Breast epithelium (tissue), 4 donors: ENCODE measurements at regions not wholly inside any gene's neighbourhood (a gene's known extent, or its start where the extent isn't known, plus 50 kb on each side); places are given as distances from the start of the nearest gene placed in this dataset.

Source experiments
- DNase-seq, 2 donors: peaks; one replicate each; pipeline ENCODE4 v3.0.0-alpha.2; 2019; ENCODE audit warnings: low spot score in 2 of 2
- H3K27ac ChIP-seq, 2 donors: fragments of 200-600 bp; sonication (generic) in 1 of 2; one replicate each; pipeline ENCODE4 v1.5.1; 2016 to 2019; ENCODE audit warnings: mild to moderate bottlenecking in 1 of 2
- H3K27me3 ChIP-seq, 2 donors: fragments of 200-600 bp; sonication (generic) in 1 of 2; one replicate each; pipeline versions ENCODE4 v1.5.1 to v1.6.0; 2017 to 2019; ENCODE audit warnings: control low read depth in 1 of 2, mild to moderate bottlenecking in 1 of 2
- H3K36me3 ChIP-seq: fragments of 200-600 bp; one replicate; pipeline ENCODE4 v1.5.1; 2019
- H3K4me1 ChIP-seq, 2 donors: fragments of 200-600 bp; sonication (generic); one replicate each; pipeline ENCODE4 v1.5.1; 2016 to 2019; ENCODE audit warnings: control low read depth in 1 of 2
- H3K4me3 ChIP-seq, 3 donors: fragments of 200-600 bp; sonication (generic); 1 replicate in 2 of 3; 2 replicates in 1 of 3; pipeline ENCODE4 v1.5.1; 2016 to 2019; ENCODE audit warnings: mild to moderate bottlenecking in 3 of 3, moderate library complexity in 2 of 3
- H3K9me3 ChIP-seq, 2 donors: fragments of 200-600 bp; sonication (generic) in 1 of 2; one replicate each; pipeline ENCODE4 v1.5.1; 2016 to 2019; ENCODE audit warnings: control low read depth in 1 of 2
- POLR2A ChIP-seq: fragments of 450-650 bp; IDR thresholded peaks from one replicate; pipeline ENCODE4 v1.6.1; 2016; ENCODE audit warnings: antibody characterized with exemption, mild to moderate bottlenecking, moderate library complexity
- POLR2AphosphoS5 ChIP-seq, 3 donors: sonication (generic); formaldehyde crosslinking; IDR thresholded peaks; one replicate each; pipeline ENCODE4 v1.6.1; 2017; ENCODE audit warnings: antibody characterized with exemption in 3 of 3
- intact Hi-C: fragments of 100-400 bp; cut with DNase I; formaldehyde crosslinking; loops from one replicate; pipeline ENCODE4 v1.15.1; 2023; ENCODE audit warnings: low total_unique reads
- TF ChIP-seq, protein P1 (sequence below), 3 donors: fragments of 450-650 bp; IDR thresholded peaks; one replicate each; pipeline ENCODE4 v1.5.1; 2016 to 2017; ENCODE audit warnings: antibody characterized with exemption in 3 of 3, mild to moderate bottlenecking in 3 of 3, moderate library complexity in 3 of 3

GRCh38 chr21:38569733-38570132 is 71.5 kb upstream of the ERG start:
- Histone ChIP-seq H3K9me3 (no peaks in the 10 kb centered on the region), H3K4me3 (no peak overlapping the region), H3K4me1 (no peaks in the 10 kb centered on the region), H3K36me3 (no peaks in the 10 kb centered on the region), H3K27me3 (peaks cover 0 to 23% of the 10 kb centered on the region in 2 donors), H3K27ac (no peak overlapping the region)
- DNase-seq: no peak
- TF ChIP-seq POLR2AphosphoS5 (IDR thresholded peaks at IDR 0.05): no peak
- no peak for TF ChIP-seq POLR2A
- TF ChIP-seq, protein P1, sequence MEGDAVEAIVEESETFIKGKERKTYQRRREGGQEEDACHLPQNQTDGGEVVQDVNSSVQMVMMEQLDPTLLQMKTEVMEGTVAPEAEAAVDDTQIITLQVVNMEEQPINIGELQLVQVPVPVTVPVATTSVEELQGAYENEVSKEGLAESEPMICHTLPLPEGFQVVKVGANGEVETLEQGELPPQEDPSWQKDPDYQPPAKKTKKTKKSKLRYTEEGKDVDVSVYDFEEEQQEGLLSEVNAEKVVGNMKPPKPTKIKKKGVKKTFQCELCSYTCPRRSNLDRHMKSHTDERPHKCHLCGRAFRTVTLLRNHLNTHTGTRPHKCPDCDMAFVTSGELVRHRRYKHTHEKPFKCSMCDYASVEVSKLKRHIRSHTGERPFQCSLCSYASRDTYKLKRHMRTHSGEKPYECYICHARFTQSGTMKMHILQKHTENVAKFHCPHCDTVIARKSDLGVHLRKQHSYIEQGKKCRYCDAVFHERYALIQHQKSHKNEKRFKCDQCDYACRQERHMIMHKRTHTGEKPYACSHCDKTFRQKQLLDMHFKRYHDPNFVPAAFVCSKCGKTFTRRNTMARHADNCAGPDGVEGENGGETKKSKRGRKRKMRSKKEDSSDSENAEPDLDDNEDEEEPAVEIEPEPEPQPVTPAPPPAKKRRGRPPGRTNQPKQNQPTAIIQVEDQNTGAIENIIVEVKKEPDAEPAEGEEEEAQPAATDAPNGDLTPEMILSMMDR (IDR thresholded peaks at IDR 0.05): no peak
- intact Hi-C loops: no loop called here

DNA sequence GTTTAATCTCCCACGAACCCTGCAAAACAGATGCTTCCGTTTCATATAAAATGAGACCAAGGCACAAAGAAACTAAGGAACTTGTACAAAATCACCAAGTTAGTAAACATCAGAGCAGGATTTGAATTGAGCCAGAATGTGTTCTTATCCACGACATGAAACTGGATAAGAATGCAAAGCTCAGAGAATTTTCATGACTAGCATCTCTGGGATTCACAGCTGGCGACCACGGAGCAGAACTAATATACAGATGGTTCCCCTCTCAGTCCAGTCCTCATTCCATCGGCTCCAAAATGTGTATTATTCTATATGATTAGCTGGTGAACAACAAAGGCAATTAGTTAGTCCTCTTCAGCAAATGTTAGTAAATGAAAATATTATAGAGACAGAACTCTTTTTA is 72.3 kb upstream of the ERG start:
- no peaks in the 10 kb centered on the region for H3K9me3 ChIP-seq
- H3K4me3 ChIP-seq: no peak overlapping the region
- DNase-seq: no peak
- TF ChIP-seq, protein P1 (IDR thresholded peaks at IDR 0.05): no peak
- no peak for TF ChIP-seq POLR2AphosphoS5 (IDR thresholded peaks at IDR 0.05)
- TF ChIP-seq POLR2A: no peak
- H3K27me3 ChIP-seq: peaks cover 0 to 23% of the 10 kb centered on the region in 2 donors
- H3K27ac ChIP-seq: no peak overlapping the region
- H3K4me1 ChIP-seq: no peaks in the 10 kb centered on the region
- no peaks in the 10 kb centered on the region for H3K36me3 ChIP-seq
- intact Hi-C loops: no loop called here

DNA sequence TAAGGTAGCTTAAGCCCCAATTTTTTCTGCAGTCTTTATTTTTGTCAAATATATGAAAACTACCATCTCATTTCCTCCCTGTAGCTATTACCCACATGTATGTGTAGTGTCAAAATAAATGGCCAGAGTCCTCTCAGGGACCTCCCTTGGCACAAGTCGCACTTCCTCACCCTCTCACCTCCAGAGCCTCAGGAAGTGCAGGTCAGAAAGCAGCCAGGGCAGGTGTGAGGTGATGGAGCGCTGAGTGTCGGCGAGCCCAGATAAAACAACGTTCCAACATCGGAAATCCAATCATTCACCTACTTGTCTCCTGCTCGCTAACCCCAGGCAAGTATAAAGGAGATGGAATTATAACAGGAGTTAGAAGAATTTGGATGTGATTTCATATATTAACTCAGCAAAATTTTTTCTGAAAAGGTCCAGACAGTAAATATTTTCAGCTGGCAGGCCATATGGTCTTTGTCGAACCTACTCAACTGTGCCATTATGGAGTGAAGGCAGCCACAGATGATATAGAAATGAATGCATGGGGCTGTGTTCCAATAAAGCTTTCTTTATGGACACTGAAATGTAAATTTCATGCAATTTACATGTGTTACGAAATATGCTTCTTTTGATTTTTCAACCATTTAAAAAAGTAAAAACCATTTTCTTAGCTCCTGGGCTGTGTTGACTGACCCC is 76.8 kb upstream of the ERG start:
- Histone ChIP-seq H3K4me3 (no peak overlapping the region), H3K27me3 (peaks cover 0 to 4% of the 10 kb centered on the region in 2 donors), H3K27ac (no peak overlapping the region), H3K36me3 (no peaks in the 10 kb centered on the region), H3K4me1 (no peaks in the 10 kb centered on the region), H3K9me3 (no peaks in the 10 kb centered on the region)
- no peak for TF ChIP-seq POLR2A
- TF ChIP-seq, protein P1 (IDR thresholded peaks at IDR 0.05): no peak
- no peak for TF ChIP-seq POLR2AphosphoS5 (IDR thresholded peaks at IDR 0.05)
- no peak for DNase-seq
- intact Hi-C loops: no loop called here

DNA sequence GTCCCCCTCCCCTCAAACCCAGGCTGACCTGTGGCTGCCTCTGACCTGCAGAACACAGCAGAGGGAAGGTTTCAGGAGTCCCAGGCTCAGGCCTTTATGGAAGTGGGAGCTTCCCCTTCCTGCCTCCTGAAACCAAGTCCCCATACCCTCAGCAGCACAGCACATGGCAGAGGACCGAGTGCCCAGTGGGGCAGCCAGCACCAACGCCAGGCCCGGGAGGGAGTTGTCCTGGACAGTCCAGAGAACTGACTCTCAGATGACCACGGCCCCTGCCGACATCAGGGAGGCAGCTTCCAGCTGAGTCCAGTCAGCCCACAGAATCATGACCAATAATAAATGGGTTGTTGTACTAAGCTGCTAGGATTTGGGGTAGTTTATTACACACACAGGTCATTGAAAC is 79.6 kb upstream of the ERG start:
- no peaks in the 10 kb centered on the region for H3K9me3 ChIP-seq
- no peaks in the 10 kb centered on the region for H3K36me3 ChIP-seq
- H3K27ac ChIP-seq: no peak overlapping the region
- DNase-seq: no peak
- H3K4me3 ChIP-seq: no peak overlapping the region
- no peaks in the 10 kb centered on the region for H3K4me1 ChIP-seq
- H3K27me3 ChIP-seq: no peaks in the 10 kb centered on the region
- TF ChIP-seq POLR2AphosphoS5 (IDR thresholded peaks at IDR 0.05) (no peak), POLR2A (no peak)
- TF ChIP-seq, protein P1 (IDR thresholded peaks at IDR 0.05): no peak
- intact Hi-C loops: no loop called here

DNA sequence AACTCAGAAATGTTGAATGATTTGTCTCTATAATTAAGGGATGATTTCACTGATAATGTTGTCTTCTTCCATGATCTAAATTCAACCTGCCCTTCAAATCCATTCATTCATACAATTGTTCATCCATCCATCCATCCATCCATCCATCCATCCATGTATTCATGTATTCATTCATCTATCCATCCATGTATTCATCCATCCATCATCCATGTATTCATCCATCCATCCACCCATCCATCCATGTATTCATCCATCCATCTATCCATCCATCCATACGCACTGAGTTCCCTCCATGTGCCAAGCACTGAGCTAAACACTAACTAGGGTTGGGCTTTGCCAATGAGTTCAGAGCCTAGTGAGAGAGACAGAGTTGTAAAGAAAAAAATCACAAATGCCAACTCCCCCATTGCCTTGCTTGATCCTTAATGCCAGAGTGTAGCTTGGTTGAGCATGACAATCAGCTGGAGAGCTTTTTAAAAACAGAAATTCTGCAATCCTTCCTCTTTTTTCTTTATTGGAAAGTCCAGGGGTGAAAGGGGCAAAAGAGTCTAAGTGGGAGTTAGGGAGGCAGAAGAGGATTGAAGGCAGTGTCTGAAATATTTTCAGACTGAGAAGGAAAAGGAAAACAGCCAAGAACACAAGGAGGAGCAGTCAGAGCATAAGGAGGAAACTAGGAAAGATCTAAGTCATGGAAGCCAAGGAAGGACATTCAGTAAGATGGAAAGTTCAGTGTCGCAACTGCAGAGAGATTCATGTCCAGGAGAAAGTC is 92.4 kb upstream of the ERG start:
- Histone ChIP-seq H3K27me3 (peaks cover 0 to 11% of the 10 kb centered on the region in 2 donors), H3K4me3 (no peak overlapping the region), H3K27ac (no peak overlapping the region), H3K9me3 (no peaks in the 10 kb centered on the region), H3K4me1 (no peaks in the 10 kb centered on the region), H3K36me3 (no peaks in the 10 kb centered on the region)
- TF ChIP-seq POLR2AphosphoS5 (IDR thresholded peaks at IDR 0.05) (no peak), POLR2A (no peak)
- TF ChIP-seq, protein P1 (IDR thresholded peaks at IDR 0.05): no peak
- no peak for DNase-seq
- intact Hi-C loops: no loop called here
